Gastroesophageal sphincter (tissue), 3 donors: ENCODE measurements at regions not wholly inside any gene's neighbourhood (a gene's known extent, or its start where the extent isn't known, plus 50 kb on each side); places are given as distances from the start of the nearest gene placed in this dataset.

ENCODE experiments used
- POLR2A ChIP-seq, 2 donors: fragments of 450-650 bp; IDR thresholded peaks; one replicate each; pipeline ENCODE4 v1.6.1; 2017; ENCODE audit warnings: antibody characterized with exemption in 2 of 2, mild to moderate bottlenecking in 2 of 2, moderate library complexity in 1 of 2
- TF ChIP-seq, protein P1 (sequence below), 4 experiments: fragments of 200-600 bp in 2 of 4; fragments of 450-650 bp in 2 of 4; sonication (generic) in 1 of 4; IDR thresholded peaks; one replicate each; pipeline ENCODE4 v1.5.1; 2017 to 2019; ENCODE audit warnings: antibody characterized with exemption in 4 of 4, mild to moderate bottlenecking in 2 of 4, moderate library complexity in 2 of 4

GRCh38 chr3:59600631-59601030 is 550.8 kb upstream of the CFAP20DC start:
- TF ChIP-seq, protein P1, sequence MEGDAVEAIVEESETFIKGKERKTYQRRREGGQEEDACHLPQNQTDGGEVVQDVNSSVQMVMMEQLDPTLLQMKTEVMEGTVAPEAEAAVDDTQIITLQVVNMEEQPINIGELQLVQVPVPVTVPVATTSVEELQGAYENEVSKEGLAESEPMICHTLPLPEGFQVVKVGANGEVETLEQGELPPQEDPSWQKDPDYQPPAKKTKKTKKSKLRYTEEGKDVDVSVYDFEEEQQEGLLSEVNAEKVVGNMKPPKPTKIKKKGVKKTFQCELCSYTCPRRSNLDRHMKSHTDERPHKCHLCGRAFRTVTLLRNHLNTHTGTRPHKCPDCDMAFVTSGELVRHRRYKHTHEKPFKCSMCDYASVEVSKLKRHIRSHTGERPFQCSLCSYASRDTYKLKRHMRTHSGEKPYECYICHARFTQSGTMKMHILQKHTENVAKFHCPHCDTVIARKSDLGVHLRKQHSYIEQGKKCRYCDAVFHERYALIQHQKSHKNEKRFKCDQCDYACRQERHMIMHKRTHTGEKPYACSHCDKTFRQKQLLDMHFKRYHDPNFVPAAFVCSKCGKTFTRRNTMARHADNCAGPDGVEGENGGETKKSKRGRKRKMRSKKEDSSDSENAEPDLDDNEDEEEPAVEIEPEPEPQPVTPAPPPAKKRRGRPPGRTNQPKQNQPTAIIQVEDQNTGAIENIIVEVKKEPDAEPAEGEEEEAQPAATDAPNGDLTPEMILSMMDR (IDR thresholded peaks at IDR 0.05): no peak
- TF ChIP-seq POLR2A (IDR thresholded peaks at IDR 0.05): no peak
